Coronary artery (tissue), 2 donors: ENCODE measurements at regions not wholly inside any gene's neighbourhood (a gene's known extent, or its start where the extent isn't known, plus 50 kb on each side); places are given as distances from the start of the nearest gene placed in this dataset.
A peak's percentile ranks its signal among the peaks of the same experiment; 100 is the strongest.

Experiments
- DNase-seq: peaks from one replicate; pipeline ENCODE4 v3.0.0-alpha.2; 2017; ENCODE audit warnings: low spot score
- H3K27ac ChIP-seq, 2 donors: fragments of 200-600 bp; sonication (generic); one replicate each; pipeline ENCODE4 v1.5.1; 2016 to 2019
- H3K4me3 ChIP-seq: fragments of 200-600 bp; sonication (generic); 2 replicates; pipeline ENCODE4 v1.5.1; 2016; ENCODE audit warnings: mild to moderate bottlenecking, moderate library complexity
- TF ChIP-seq, protein P1 (sequence below): fragments of 200-600 bp; sonication (generic); IDR thresholded peaks from one replicate; pipeline ENCODE4 v1.5.1; 2019; ENCODE audit warnings: antibody characterized with exemption

DNA sequence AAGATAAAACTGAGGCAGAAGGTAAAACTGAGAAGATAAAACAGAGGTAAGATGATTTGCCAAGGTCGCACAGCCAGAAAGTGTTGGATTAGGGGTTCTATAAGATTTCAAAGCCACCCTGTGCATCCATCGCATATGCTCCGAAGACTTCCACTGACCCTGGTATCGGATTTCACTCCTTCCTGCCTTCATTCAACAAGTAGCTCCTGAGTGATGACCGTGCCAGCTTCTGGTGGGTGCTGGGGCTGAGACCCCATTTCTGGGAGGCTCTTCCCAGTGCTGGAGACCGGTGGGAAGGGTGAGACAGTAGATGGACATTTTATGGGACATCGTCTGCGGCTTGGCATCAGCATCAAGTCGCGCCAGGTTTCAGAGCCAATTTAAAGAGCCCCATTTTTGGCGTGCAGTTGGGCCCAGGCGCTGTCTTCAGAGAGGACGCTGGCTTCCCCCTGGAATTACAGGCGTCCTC, 53.7 kb upstream of the DAB2IP start:
- Histone ChIP-seq H3K4me3 (peak overlapping the region; percentile 79), H3K27ac (peak overlapping the region; percentile 57 to 92)
- TF ChIP-seq, protein P1, sequence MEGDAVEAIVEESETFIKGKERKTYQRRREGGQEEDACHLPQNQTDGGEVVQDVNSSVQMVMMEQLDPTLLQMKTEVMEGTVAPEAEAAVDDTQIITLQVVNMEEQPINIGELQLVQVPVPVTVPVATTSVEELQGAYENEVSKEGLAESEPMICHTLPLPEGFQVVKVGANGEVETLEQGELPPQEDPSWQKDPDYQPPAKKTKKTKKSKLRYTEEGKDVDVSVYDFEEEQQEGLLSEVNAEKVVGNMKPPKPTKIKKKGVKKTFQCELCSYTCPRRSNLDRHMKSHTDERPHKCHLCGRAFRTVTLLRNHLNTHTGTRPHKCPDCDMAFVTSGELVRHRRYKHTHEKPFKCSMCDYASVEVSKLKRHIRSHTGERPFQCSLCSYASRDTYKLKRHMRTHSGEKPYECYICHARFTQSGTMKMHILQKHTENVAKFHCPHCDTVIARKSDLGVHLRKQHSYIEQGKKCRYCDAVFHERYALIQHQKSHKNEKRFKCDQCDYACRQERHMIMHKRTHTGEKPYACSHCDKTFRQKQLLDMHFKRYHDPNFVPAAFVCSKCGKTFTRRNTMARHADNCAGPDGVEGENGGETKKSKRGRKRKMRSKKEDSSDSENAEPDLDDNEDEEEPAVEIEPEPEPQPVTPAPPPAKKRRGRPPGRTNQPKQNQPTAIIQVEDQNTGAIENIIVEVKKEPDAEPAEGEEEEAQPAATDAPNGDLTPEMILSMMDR: no peak
- no peak for DNase-seq

DNA sequence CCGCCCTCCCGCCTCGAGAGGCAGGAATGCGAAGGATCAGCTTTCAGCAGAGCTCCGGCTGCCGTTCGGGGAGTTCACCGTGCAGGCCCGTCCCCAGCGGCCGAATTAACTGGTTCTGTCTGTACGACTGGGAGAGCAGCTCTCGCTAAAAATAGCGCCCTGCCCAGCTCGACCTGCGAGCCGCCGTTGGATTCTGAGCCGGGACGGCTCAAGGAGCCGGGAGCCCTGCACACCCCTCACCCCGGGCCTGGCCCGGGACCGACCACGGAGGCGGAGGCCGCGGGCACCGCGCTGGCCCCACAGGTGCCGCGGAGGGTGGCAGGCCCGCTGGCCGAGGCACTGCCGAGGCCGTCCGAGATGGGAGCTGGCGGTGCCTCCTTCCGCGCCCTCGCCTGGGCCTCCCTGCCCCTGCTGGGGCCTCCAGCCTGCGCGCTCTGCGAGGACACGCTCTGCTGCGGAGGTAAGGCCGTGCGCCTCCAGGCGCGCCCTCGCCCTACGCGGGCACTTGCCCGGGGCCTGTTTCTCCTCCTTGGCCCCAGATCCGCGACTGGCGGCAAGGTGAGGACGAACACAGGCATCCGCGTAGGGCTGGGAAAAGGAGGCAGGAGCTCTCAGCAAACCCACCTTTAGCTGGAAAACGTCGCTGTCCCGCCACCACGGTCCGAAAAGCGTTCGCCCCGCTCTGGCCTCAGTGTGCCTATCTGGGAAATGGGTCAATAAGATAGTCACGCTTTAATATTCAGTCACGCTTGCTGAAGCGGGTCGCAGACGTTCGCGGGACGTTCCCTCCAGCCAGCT, 53.1 kb upstream of the DAB2IP start:
- TF ChIP-seq, protein P1: no peak
- Histone ChIP-seq H3K27ac (peak overlapping the region; percentile 57 to 92), H3K4me3 (peak overlapping the region; percentile 79)
- DNase-seq: peak; percentile 91

DNA sequence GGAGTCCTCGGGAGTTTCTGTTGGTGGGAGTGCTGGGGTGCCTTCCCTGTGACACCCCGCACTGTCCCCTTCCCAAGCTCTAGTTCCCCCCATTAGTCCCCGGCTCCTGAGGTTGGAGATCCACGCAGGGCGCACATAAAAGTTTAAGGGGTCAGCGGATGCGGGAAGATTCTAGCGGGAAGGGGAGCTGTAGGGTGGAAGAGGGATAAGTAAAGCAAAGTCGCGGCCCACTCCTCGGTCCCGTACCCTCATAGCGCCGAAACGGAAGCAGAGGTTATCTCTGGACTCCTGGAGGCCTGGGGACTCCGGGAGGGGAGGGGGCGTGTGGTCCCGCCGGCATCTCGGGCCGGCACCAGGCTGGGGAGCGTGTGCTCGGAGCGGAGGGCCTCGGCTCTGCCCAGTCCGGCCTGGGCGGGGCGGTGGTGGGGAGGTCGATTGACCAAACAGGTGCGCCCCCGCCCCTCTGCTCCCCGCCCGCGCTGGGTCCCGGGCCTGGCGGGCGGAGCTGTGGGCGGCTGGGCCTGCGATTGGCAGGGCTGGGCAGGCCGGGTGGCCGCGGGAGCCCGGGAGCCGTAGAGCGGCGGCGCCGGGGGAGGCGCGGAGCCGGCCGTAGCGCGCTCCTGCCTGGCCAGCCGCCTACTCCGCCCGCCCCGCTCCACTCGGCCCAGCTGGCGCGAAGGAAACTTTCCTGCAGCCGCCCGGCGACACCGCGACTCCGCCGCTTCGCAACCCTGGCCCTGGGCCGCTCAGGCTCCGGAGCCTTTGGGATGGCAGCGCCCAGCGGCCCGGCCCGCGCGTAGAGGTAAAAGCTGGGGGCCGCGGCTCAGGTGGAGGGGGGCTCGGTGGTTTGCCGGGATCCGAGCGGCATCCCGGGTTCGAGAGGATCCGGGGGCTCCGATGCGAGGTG, 52.2 kb upstream of the DAB2IP start:
- Histone ChIP-seq H3K27ac (peak overlapping the region; percentile 57 to 92), H3K4me3 (peak overlapping the region; percentile 79)
- TF ChIP-seq, protein P1: no peak
- DNase-seq: peak; percentile 84

DNA sequence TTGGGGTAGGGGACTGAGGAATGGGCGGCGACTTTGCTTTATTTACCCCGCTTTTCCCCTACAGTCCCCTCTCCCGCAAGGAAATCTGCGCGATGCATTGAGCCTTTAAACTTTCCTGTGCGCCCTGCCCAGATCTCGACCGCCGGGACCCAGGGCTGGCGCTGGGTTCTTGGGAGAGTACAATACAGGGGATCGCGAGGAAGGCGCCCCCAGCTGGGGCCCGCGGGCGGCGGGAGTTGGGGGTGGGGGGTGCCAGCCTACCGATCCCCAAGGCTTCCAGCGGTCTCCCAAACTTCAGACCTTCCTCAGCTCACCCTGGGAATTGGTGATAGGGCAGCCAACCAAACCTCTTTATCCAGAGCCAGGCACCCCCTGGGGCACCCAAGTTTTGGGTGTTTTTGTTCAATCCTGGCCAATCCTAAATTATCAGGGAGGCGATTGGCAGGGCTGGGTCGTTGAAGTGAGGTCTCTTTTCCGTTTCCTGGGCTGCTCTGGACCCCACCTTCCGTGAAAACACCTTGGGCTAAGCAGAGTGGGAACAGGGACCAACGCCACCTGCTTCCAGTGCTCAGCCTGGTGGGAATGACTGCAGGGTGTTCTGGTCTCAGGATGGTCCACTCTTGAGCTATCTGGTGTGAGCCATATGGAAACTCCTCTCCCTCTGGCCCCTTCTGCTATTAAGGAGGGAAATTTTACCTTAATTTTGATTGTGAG, 51.4 kb upstream of the DAB2IP start:
- Histone ChIP-seq H3K27ac (peak overlapping the region; percentile 57 to 92), H3K4me3 (peak overlapping the region; percentile 79)
- DNase-seq: no peak
- TF ChIP-seq, protein P1: no peak

DNA sequence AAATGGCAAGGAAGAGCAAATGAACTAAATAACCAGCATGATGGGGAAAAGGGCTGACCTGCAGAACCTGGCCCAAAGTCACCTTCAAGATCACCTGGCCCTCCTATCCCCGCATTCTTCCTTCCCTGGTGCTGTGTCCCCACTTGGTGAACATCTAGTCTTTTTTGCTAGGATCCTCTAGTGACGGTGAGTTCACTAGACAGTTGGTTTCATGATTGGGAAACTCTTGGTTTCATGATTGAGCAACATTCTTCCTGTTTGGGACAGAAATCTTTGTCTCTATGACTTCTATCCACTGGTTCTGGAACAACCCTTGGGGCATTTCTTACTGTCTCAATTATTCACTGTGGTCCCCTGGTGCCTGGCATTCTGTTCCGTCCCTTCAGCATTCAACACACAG, 50.2 kb upstream of the DAB2IP start:
- TF ChIP-seq, protein P1: no peak
- DNase-seq: no peak
- Histone ChIP-seq H3K27ac (no peak overlapping the region), H3K4me3 (no peak overlapping the region)
